D721Med (cell line): ENCODE measurements at regions not wholly inside any gene's neighbourhood (a gene's known extent, or its start where the extent isn't known, plus 50 kb on each side); places are given as distances from the start of the nearest gene placed in this dataset.

Experiments
- DNase-seq: peaks from one replicate; pipeline ENCODE4 v3.0.0; 2011; ENCODE audit warnings: low spot score; ENCODE audit not compliant: insufficient read length
- FAIRE-seq: peaks from 2 replicates; lab custom pipeline; 2011; peaks lifted over from hg19 to GRCh38; lab: Jason Lieb, UNC
- CTCF ChIP-seq: IDR thresholded peaks from 2 replicates; pipeline ENCODE4 v1.5.1; 2012; ENCODE audit warnings: mild to moderate bottlenecking, control low read depth; ENCODE audit not compliant: insufficient read depth; ENCODE audit errors: missing control alignments

- TF ChIP-seq CTCF: no peak
- no peak for DNase-seq
- no peak for FAIRE-seq
These were observed 451.3 kb upstream of the KLF4 start for GRCh38 chr9:107940616-107941595.

- DNase-seq (no peak), FAIRE-seq (no peak)
- no peak for TF ChIP-seq CTCF
These were observed 449.3 kb upstream of the KLF4 start for GRCh38 chr9:107938801-107939386.

GRCh38 chr9:107935931-107936330 is 446.4 kb upstream of the KLF4 start:
- no peak for DNase-seq

GRCh38 chr9:107933516-107933915 is 443.9 kb upstream of the KLF4 start:
- no peak for TF ChIP-seq CTCF
- FAIRE-seq (no peak), DNase-seq (no peak)

More at GRCh38 chr9:107935931-107936330, 446.4 kb upstream of the KLF4 start:
- no peak for FAIRE-seq
- TF ChIP-seq CTCF: no peak

GRCh38 chr9:107933097-107933496 is 443.5 kb upstream of the KLF4 start:
- no peak for TF ChIP-seq CTCF
- DNase-seq (no peak), FAIRE-seq (no peak)

GRCh38 chr9:107932601-107933000 is 443.0 kb upstream of the KLF4 start:
- DNase-seq (no peak), FAIRE-seq (no peak)
- TF ChIP-seq CTCF: no peak
